HEK293 (cell line): ENCODE measurements at regions not wholly inside any gene's neighbourhood (a gene's known extent, or its start where the extent isn't known, plus 50 kb on each side); places are given as distances from the start of the nearest gene placed in this dataset.

Experiments
- CTCF ChIA-PET: fragments of 350-600 bp; formaldehyde crosslinking; extraction: SDS; loops from one replicate; lab custom pipeline; 2021; ENCODE audit warnings: antibody characterized with exemption; lab: Yijun Ruan, JAX
- POLR2A ChIA-PET: fragments of 300-600 bp; formaldehyde crosslinking; extraction: SDS; loops from one replicate; lab custom pipeline; 2020; ENCODE audit warnings: antibody characterized with exemption, inconsistent platforms; lab: Yijun Ruan, JAX
- H3K27ac ChIP-seq: fragments of 200-500 bp; sonication (Bioruptor generic); 2 replicates; pipeline ENCODE4 v1.5.1; 2014; ENCODE audit warnings: low read depth, low read length, control low read depth, inconsistent platforms; ENCODE audit errors: extremely low read depth
- H3K36me3 ChIP-seq, 2 experiments: fragments of 200-500 bp in 1 of 2; sonication (Bioruptor generic) in 1 of 2; 1 replicate in 1 of 2; 2 replicates in 1 of 2; pipeline ENCODE4 v1.5.1; 2014 to 2017; ENCODE audit warnings: inconsistent platforms in 2 of 2, low read length in 2 of 2; ENCODE audit not compliant: control insufficient read depth in 2 of 2, insufficient read depth in 1 of 2
- H3K4me1 ChIP-seq: fragments of 200-500 bp; sonication (Bioruptor generic); 2 replicates; pipeline ENCODE4 v1.5.1; 2014; ENCODE audit warnings: mild to moderate bottlenecking, low read length, inconsistent platforms; ENCODE audit not compliant: control insufficient read depth, insufficient read depth
- H3K4me3 ChIP-seq: 2 replicates; pipeline ENCODE4 v1.5.1; 2011; ENCODE audit warnings: low read depth, mild to moderate bottlenecking, control low read depth, low read length, moderate library complexity
- H3K9me3 ChIP-seq: fragments of 200-500 bp; sonication (Bioruptor generic); 2 replicates; pipeline ENCODE4 v1.5.1; 2014; ENCODE audit warnings: low read depth, low read length, inconsistent platforms; ENCODE audit not compliant: control insufficient read depth, insufficient read depth
- FEZF1 ChIP-seq: fragments of 450-650 bp; formaldehyde crosslinking; IDR thresholded peaks from 2 replicates; pipeline ENCODE4 v1.5.1; 2016; ENCODE audit warnings: missing biosample characterization, missing genetic modification characterization
- GLIS1 ChIP-seq: fragments of 450-650 bp; formaldehyde crosslinking; IDR thresholded peaks from 2 replicates; pipeline ENCODE4 v1.5.1; 2016; ENCODE audit warnings: missing biosample characterization, missing genetic modification characterization
- KLF9 ChIP-seq: fragments of 450-650 bp; formaldehyde crosslinking; IDR thresholded peaks from 2 replicates; pipeline ENCODE4 v1.5.1; 2016; ENCODE audit warnings: missing biosample characterization, missing genetic modification characterization, low read depth
- PRDM6 ChIP-seq: fragments of 450-650 bp; formaldehyde crosslinking; IDR thresholded peaks from 2 replicates; pipeline ENCODE4 v1.5.1; 2017; ENCODE audit warnings: missing biosample characterization, missing genetic modification characterization
- WT1 ChIP-seq: fragments of 450-650 bp; formaldehyde crosslinking; IDR thresholded peaks from 2 replicates; pipeline ENCODE4 v1.5.1; 2016; ENCODE audit warnings: missing biosample characterization, missing genetic modification characterization
- ZBTB44 ChIP-seq: fragments of 450-650 bp; IDR thresholded peaks from 2 replicates; pipeline ENCODE4 v1.5.1; 2018; ENCODE audit warnings: missing biosample characterization, mild to moderate bottlenecking, missing genetic modification characterization
- ZEB2 ChIP-seq: fragments of 450-650 bp; formaldehyde crosslinking; IDR thresholded peaks from 2 replicates; pipeline ENCODE4 v1.5.1; 2016; ENCODE audit warnings: missing biosample characterization, missing genetic modification characterization
- ZNF112 ChIP-seq: fragments of 450-650 bp; formaldehyde crosslinking; IDR thresholded peaks from 2 replicates; pipeline ENCODE4 v1.5.0; 2017; ENCODE audit warnings: missing biosample characterization, missing genetic modification characterization
- ZNF114 ChIP-seq: fragments of 450-650 bp; formaldehyde crosslinking; IDR thresholded peaks from 2 replicates; pipeline ENCODE4 v1.5.0; 2017; ENCODE audit warnings: missing biosample characterization, missing genetic modification characterization
- ZNF138 ChIP-seq: fragments of 450-650 bp; formaldehyde crosslinking; IDR thresholded peaks from 2 replicates; pipeline ENCODE4 v1.5.1; 2016; ENCODE audit warnings: missing biosample characterization, missing genetic modification characterization, borderline replicate concordance
- ZNF146 ChIP-seq: fragments of 450-650 bp; formaldehyde crosslinking; IDR thresholded peaks from 2 replicates; pipeline ENCODE4 v1.5.1; 2016; ENCODE audit warnings: missing biosample characterization, missing genetic modification characterization
- ZNF155 ChIP-seq: fragments of 450-650 bp; formaldehyde crosslinking; IDR thresholded peaks from 2 replicates; pipeline ENCODE4 v1.5.1; 2016; ENCODE audit warnings: missing biosample characterization, missing genetic modification characterization
- ZNF18 ChIP-seq: fragments of 450-650 bp; formaldehyde crosslinking; IDR thresholded peaks from 2 replicates; pipeline ENCODE4 v1.5.1; 2016; ENCODE audit warnings: missing biosample characterization, missing genetic modification characterization
- ZNF239 ChIP-seq: fragments of 450-650 bp; formaldehyde crosslinking; IDR thresholded peaks from 2 replicates; pipeline ENCODE4 v1.5.1; 2016; ENCODE audit warnings: missing biosample characterization, missing genetic modification characterization
- ZNF311 ChIP-seq: fragments of 450-650 bp; formaldehyde crosslinking; IDR thresholded peaks from 2 replicates; pipeline ENCODE4 v1.5.1; 2017; ENCODE audit warnings: missing biosample characterization, missing genetic modification characterization, borderline replicate concordance
- ZNF350 ChIP-seq: fragments of 450-650 bp; formaldehyde crosslinking; IDR thresholded peaks from 2 replicates; pipeline ENCODE4 v1.5.0; 2017; ENCODE audit warnings: missing biosample characterization, mild to moderate bottlenecking, missing genetic modification characterization
- ZNF362 ChIP-seq: fragments of 450-650 bp; formaldehyde crosslinking; IDR thresholded peaks from 2 replicates; pipeline ENCODE4 v1.5.1; 2016; ENCODE audit warnings: missing biosample characterization, missing genetic modification characterization
- ZNF37A ChIP-seq: fragments of 450-650 bp; IDR thresholded peaks from 2 replicates; pipeline ENCODE4 v1.5.1; 2018; ENCODE audit warnings: missing biosample characterization, missing genetic modification characterization
- ZNF555 ChIP-seq: fragments of 450-650 bp; formaldehyde crosslinking; conservative IDR thresholded peaks from 2 replicates; pipeline ENCODE4 v1.5.1; 2017; ENCODE audit warnings: missing biosample characterization, mild to moderate bottlenecking, missing genetic modification characterization, inconsistent platforms
- ZNF558 ChIP-seq: fragments of 450-650 bp; formaldehyde crosslinking; IDR thresholded peaks from 2 replicates; pipeline ENCODE4 v1.5.1; 2016; ENCODE audit warnings: missing biosample characterization, missing genetic modification characterization
- ZNF560 ChIP-seq: fragments of 450-650 bp; formaldehyde crosslinking; IDR thresholded peaks from 2 replicates; pipeline ENCODE4 v1.5.1; 2017; ENCODE audit warnings: missing biosample characterization, missing genetic modification characterization, borderline replicate concordance
- ZNF585B ChIP-seq: fragments of 450-650 bp; formaldehyde crosslinking; IDR thresholded peaks from 2 replicates; pipeline ENCODE4 v1.5.1; 2016; ENCODE audit warnings: missing biosample characterization, missing genetic modification characterization
- ZNF600 ChIP-seq: fragments of 450-650 bp; formaldehyde crosslinking; IDR thresholded peaks from 2 replicates; pipeline ENCODE4 v1.5.1; 2016; ENCODE audit warnings: missing biosample characterization, missing genetic modification characterization
- ZNF660 ChIP-seq: fragments of 450-650 bp; IDR thresholded peaks from 2 replicates; pipeline ENCODE4 v1.5.1; 2018; ENCODE audit warnings: missing biosample characterization, mild to moderate bottlenecking, missing genetic modification characterization
- ZNF692 ChIP-seq: fragments of 450-650 bp; formaldehyde crosslinking; IDR thresholded peaks from 2 replicates; pipeline ENCODE4 v1.5.1; 2016; ENCODE audit warnings: missing biosample characterization, missing genetic modification characterization
- ZNF704 ChIP-seq: fragments of 450-650 bp; formaldehyde crosslinking; IDR thresholded peaks from 2 replicates; pipeline ENCODE4 v1.5.1; 2016; ENCODE audit warnings: missing biosample characterization, missing genetic modification characterization
- ZNF76 ChIP-seq: fragments of 450-650 bp; formaldehyde crosslinking; IDR thresholded peaks from 2 replicates; pipeline ENCODE4; 2016; ENCODE audit warnings: low read depth, missing biosample characterization, missing genetic modification characterization, borderline replicate concordance
- ZNF792 ChIP-seq: fragments of 450-650 bp; formaldehyde crosslinking; IDR thresholded peaks from 2 replicates; pipeline ENCODE4 v1.5.1; 2016; ENCODE audit warnings: missing biosample characterization, missing genetic modification characterization

GRCh38 chr1:198018529-198018928, 101.4 kb downstream of the LHX9 start:
- ChIA-PET POLR2A (interaction anchor here (0.7 kb wide), 1 partner anchor 317 kb away, joined by 3 read pairs; no protein-coding TSS in a partner anchor), CTCF (no interaction called here)
- Histone ChIP-seq H3K9me3 (no peaks in the 10 kb centered on the region), H3K4me1 (no peaks in the 10 kb centered on the region), H3K27ac (no peak overlapping the region), H3K36me3 (no peaks in the 10 kb centered on the region), H3K4me3 (no peak overlapping the region)
- no peak for TF ChIP-seq ZNF692 (tag by site-specific recombination)
- no peak for TF ChIP-seq KLF9 (tag by site-specific recombination)
- TF ChIP-seq FEZF1 (tag by site-specific recombination) = no peak
- TF ChIP-seq ZNF76 (tag by site-specific recombination) = no peak
- 0 out of 2 replicates have a peak, but pooled peaks have one; percentile 40 for TF ChIP-seq PRDM6 (tag by site-specific recombination)
- TF ChIP-seq ZNF112 (tag by site-specific recombination) = no peak
- TF ChIP-seq ZNF660 = 0 out of 2 replicates have a peak, but pooled peaks have one; percentile 20
- 0 out of 2 replicates have a peak, but pooled peaks have one; percentile 24 for TF ChIP-seq GLIS1
- no peak for TF ChIP-seq ZBTB44 (tag by site-specific recombination)
- TF ChIP-seq ZNF600 = no peak
- TF ChIP-seq ZNF555 (tag by site-specific recombination) = no peak
- no peak for TF ChIP-seq ZNF138 (tag by site-specific recombination)
- TF ChIP-seq WT1 = no peak
- TF ChIP-seq ZNF155 = no peak
- no peak for TF ChIP-seq ZNF558
- TF ChIP-seq ZNF792 (tag by site-specific recombination) = no peak
- no peak for TF ChIP-seq ZNF37A (tag by site-specific recombination)
- TF ChIP-seq ZNF362 (tag by site-specific recombination) = peak; percentile 81
- TF ChIP-seq ZNF146 = no peak
- 0 out of 2 replicates have a peak, but pooled peaks have one; percentile 28 for TF ChIP-seq ZNF18 (tag by site-specific recombination)
- TF ChIP-seq ZNF311 = no peak
- peak; percentile 78; the same call in 1 of the 2 replicates for TF ChIP-seq ZNF350 (tag by site-specific recombination)
- TF ChIP-seq ZNF704 (tag by site-specific recombination) = no peak
- no peak for TF ChIP-seq ZNF560 (tag by site-specific recombination)
- TF ChIP-seq ZNF114 (tag by site-specific recombination) = no peak
- TF ChIP-seq ZEB2 (tag by site-specific recombination) = no peak
- TF ChIP-seq ZNF239 (tag by site-specific recombination) = no peak
- TF ChIP-seq ZNF585B (tag by site-specific recombination) = no peak
